Breast epithelium (tissue), 3 donors: ENCODE measurements at regions not wholly inside any gene's neighbourhood (a gene's known extent, or its start where the extent isn't known, plus 50 kb on each side); places are given as distances from the start of the nearest gene placed in this dataset.

Experiments used
- POLR2AphosphoS5 ChIP-seq, 3 donors: sonication (generic); formaldehyde crosslinking; IDR thresholded peaks; one replicate each; pipeline ENCODE4 v1.6.1; 2017; ENCODE audit warnings: antibody characterized with exemption in 3 of 3
- TF ChIP-seq, protein P1 (sequence below), 3 donors: fragments of 450-650 bp; IDR thresholded peaks; one replicate each; pipeline ENCODE4 v1.5.1; 2016 to 2017; ENCODE audit warnings: antibody characterized with exemption in 3 of 3, mild to moderate bottlenecking in 3 of 3, moderate library complexity in 3 of 3

DNA sequence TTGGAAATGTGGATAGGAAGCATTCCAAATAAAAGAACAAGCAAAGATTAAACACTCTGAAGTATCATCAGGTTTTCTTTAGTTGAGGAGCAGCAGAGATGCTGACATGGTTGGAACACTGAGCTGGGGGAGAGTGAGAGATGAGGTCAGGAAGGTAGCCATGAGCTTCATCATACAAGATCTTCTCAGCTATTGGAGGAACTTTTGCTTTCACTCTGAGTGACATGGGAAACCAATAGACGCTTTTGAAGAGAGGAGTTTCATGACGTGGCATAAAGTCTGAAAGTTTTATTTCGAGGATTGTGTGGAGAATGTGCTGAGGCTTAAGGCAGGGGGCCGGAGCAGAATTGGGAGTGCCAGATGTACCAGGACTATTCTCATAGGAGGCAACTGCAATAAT, 616.2 kb upstream of the CAMK1G start:
- TF ChIP-seq, protein P1, sequence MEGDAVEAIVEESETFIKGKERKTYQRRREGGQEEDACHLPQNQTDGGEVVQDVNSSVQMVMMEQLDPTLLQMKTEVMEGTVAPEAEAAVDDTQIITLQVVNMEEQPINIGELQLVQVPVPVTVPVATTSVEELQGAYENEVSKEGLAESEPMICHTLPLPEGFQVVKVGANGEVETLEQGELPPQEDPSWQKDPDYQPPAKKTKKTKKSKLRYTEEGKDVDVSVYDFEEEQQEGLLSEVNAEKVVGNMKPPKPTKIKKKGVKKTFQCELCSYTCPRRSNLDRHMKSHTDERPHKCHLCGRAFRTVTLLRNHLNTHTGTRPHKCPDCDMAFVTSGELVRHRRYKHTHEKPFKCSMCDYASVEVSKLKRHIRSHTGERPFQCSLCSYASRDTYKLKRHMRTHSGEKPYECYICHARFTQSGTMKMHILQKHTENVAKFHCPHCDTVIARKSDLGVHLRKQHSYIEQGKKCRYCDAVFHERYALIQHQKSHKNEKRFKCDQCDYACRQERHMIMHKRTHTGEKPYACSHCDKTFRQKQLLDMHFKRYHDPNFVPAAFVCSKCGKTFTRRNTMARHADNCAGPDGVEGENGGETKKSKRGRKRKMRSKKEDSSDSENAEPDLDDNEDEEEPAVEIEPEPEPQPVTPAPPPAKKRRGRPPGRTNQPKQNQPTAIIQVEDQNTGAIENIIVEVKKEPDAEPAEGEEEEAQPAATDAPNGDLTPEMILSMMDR (IDR thresholded peaks at IDR 0.05): no peak
- TF ChIP-seq POLR2AphosphoS5 (IDR thresholded peaks at IDR 0.05): no peak
